ENCODE measurements at regions not wholly inside any gene's neighbourhood (a gene's known extent, or its start where the extent isn't known, plus 50 kb on each side); places are given as distances from the start of the nearest gene placed in this dataset.
A peak's percentile ranks its signal among the peaks of the same experiment; 100 is the strongest.

GRCh38 chr1:96362623-96363022 lies 359.0 kb upstream of the PTBP2 start:
- DNase-seq = peak; percentile 10
- no peak overlapping the region for H3K27ac Mint-ChIP-seq
- intact Hi-C loops (cut with micrococcal nuclease) = loop anchor here (5.0 kb wide), 1 partner anchor 360 kb away; the partner anchor contains the start of gene PTBP2
- CTCF ChIA-PET = no interaction called here
- H3K4me1 Mint-ChIP-seq (ENCODE audit: low read depth) = peaks cover 3% of the 10 kb centered on the region
- peaks cover 5% of the 10 kb centered on the region for H3K9me3 Mint-ChIP-seq
- H3K4me3 Mint-ChIP-seq = no peak overlapping the region
- no peaks in the 10 kb centered on the region for H3K27me3 Mint-ChIP-seq (ENCODE audit: low read depth)
- no peaks in the 10 kb centered on the region for H3K36me3 Mint-ChIP-seq (ENCODE audit: low read depth)

- intact Hi-C loops (cut with micrococcal nuclease) = loop anchor here (5.0 kb wide), 1 partner anchor 358 kb away; the partner anchor contains the start of gene PTBP2
These were observed 357.8 kb upstream of the PTBP2 start for GRCh38 chr1:96363826-96364225.

GRCh38 chr1:96364576-96364975 lies 357.0 kb upstream of the PTBP2 start:
- H3K27ac Mint-ChIP-seq = no peak overlapping the region
- H3K27me3 Mint-ChIP-seq (ENCODE audit: low read depth) = no peaks in the 10 kb centered on the region
- CTCF ChIA-PET = no interaction called here
- H3K4me1 Mint-ChIP-seq (ENCODE audit: low read depth) = peaks cover 3% of the 10 kb centered on the region
- no peak for DNase-seq
- no peak overlapping the region for H3K4me3 Mint-ChIP-seq
- H3K9me3 Mint-ChIP-seq = peaks cover 7% of the 10 kb centered on the region
- H3K36me3 Mint-ChIP-seq (ENCODE audit: low read depth) = no peaks in the 10 kb centered on the region
- intact Hi-C loops (cut with micrococcal nuclease) = loop anchor here (5.0 kb wide), 1 partner anchor 358 kb away; the partner anchor contains the start of gene PTBP2

More at GRCh38 chr1:96363826-96364225, 357.8 kb upstream of the PTBP2 start:
- CTCF ChIA-PET = no interaction called here
- no peak for DNase-seq
- H3K4me3 Mint-ChIP-seq = no peak overlapping the region
- H3K27ac Mint-ChIP-seq = no peak overlapping the region
- no peaks in the 10 kb centered on the region for H3K36me3 Mint-ChIP-seq (ENCODE audit: low read depth)
- H3K27me3 Mint-ChIP-seq (ENCODE audit: low read depth) = no peaks in the 10 kb centered on the region
- H3K4me1 Mint-ChIP-seq (ENCODE audit: low read depth) = peaks cover 3% of the 10 kb centered on the region
- H3K9me3 Mint-ChIP-seq = peaks cover 5% of the 10 kb centered on the region

- DNase-seq = no peak
- H3K27ac Mint-ChIP-seq = no peak overlapping the region
- peaks cover 3% of the 10 kb centered on the region for H3K4me1 Mint-ChIP-seq (ENCODE audit: low read depth)
- H3K36me3 Mint-ChIP-seq (ENCODE audit: low read depth) = no peaks in the 10 kb centered on the region
- H3K4me3 Mint-ChIP-seq = no peak overlapping the region
- no peaks in the 10 kb centered on the region for H3K27me3 Mint-ChIP-seq (ENCODE audit: low read depth)
- intact Hi-C loops (cut with micrococcal nuclease) = no loop called here
- CTCF ChIA-PET = no interaction called here
- peaks cover 7% of the 10 kb centered on the region for H3K9me3 Mint-ChIP-seq
These were observed 356.5 kb upstream of the PTBP2 start for GRCh38 chr1:96365076-96365475.

- H3K4me3 Mint-ChIP-seq = no peak overlapping the region
- intact Hi-C loops (cut with micrococcal nuclease) = no loop called here
- H3K36me3 Mint-ChIP-seq (ENCODE audit: low read depth) = no peaks in the 10 kb centered on the region
- H3K27ac Mint-ChIP-seq = no peak overlapping the region
- DNase-seq = no peak
- CTCF ChIA-PET = no interaction called here
- H3K27me3 Mint-ChIP-seq (ENCODE audit: low read depth) = no peaks in the 10 kb centered on the region
- peaks cover 7% of the 10 kb centered on the region for H3K9me3 Mint-ChIP-seq
- H3K4me1 Mint-ChIP-seq (ENCODE audit: low read depth) = peaks cover 3% of the 10 kb centered on the region
These were observed 355.8 kb upstream of the PTBP2 start for GRCh38 chr1:96365596-96366390.

- H3K4me1 Mint-ChIP-seq (ENCODE audit: low read depth) = peaks cover 3% of the 10 kb centered on the region
- peaks cover 7% of the 10 kb centered on the region for H3K9me3 Mint-ChIP-seq
- no peaks in the 10 kb centered on the region for H3K36me3 Mint-ChIP-seq (ENCODE audit: low read depth)
- no peak overlapping the region for H3K27ac Mint-ChIP-seq
- H3K4me3 Mint-ChIP-seq = no peak overlapping the region
- H3K27me3 Mint-ChIP-seq (ENCODE audit: low read depth) = no peaks in the 10 kb centered on the region
- DNase-seq = no peak
- intact Hi-C loops (cut with micrococcal nuclease) = no loop called here
- CTCF ChIA-PET = no interaction called here
These were observed 355.1 kb upstream of the PTBP2 start for GRCh38 chr1:96366516-96366915.

- Mint-ChIP-seq H3K27ac (no peak overlapping the region), H3K9me3 (peaks cover 3% of the 10 kb centered on the region), H3K4me1 (ENCODE audit: low read depth) (peaks cover 2% of the 10 kb centered on the region), H3K27me3 (ENCODE audit: low read depth) (no peaks in the 10 kb centered on the region), H3K4me3 (no peak overlapping the region), H3K36me3 (ENCODE audit: low read depth) (no peaks in the 10 kb centered on the region)
- CTCF ChIA-PET = interaction anchor here (1.0 kb wide), 1 partner anchor 9 kb away, joined by 3 read pairs; no protein-coding TSS in a partner anchor
- intact Hi-C loops (cut with micrococcal nuclease) = no loop called here
- no peak for DNase-seq
These were observed 353.8 kb upstream of the PTBP2 start for GRCh38 chr1:96367791-96368190.

- no peak for DNase-seq
- CTCF ChIA-PET = no interaction called here
- no peak overlapping the region for H3K27ac Mint-ChIP-seq
- H3K9me3 Mint-ChIP-seq = peaks cover 4% of the 10 kb centered on the region
- no peak overlapping the region for H3K4me3 Mint-ChIP-seq
- intact Hi-C loops (cut with micrococcal nuclease) = no loop called here
- H3K27me3 Mint-ChIP-seq (ENCODE audit: low read depth) = no peaks in the 10 kb centered on the region
- H3K4me1 Mint-ChIP-seq (ENCODE audit: low read depth) = no peaks in the 10 kb centered on the region
- H3K36me3 Mint-ChIP-seq (ENCODE audit: low read depth) = no peaks in the 10 kb centered on the region
These were observed 350.8 kb upstream of the PTBP2 start for GRCh38 chr1:96370757-96371156.

GRCh38 chr1:96372881-96373280 lies 348.7 kb upstream of the PTBP2 start:
- no peaks in the 10 kb centered on the region for H3K36me3 Mint-ChIP-seq (ENCODE audit: low read depth)
- H3K4me1 Mint-ChIP-seq (ENCODE audit: low read depth) = no peaks in the 10 kb centered on the region
- no peak overlapping the region for H3K4me3 Mint-ChIP-seq
- intact Hi-C loops (cut with micrococcal nuclease) = no loop called here
- DNase-seq = no peak
- H3K27ac Mint-ChIP-seq = no peak overlapping the region
- CTCF ChIA-PET = no interaction called here
- H3K27me3 Mint-ChIP-seq (ENCODE audit: low read depth) = no peaks in the 10 kb centered on the region
- H3K9me3 Mint-ChIP-seq = peaks cover 4% of the 10 kb centered on the region

GRCh38 chr1:96374076-96374762 lies 347.4 kb upstream of the PTBP2 start:
- Mint-ChIP-seq H3K4me1 (ENCODE audit: low read depth) (no peaks in the 10 kb centered on the region), H3K4me3 (no peak overlapping the region), H3K9me3 (peaks cover 4% of the 10 kb centered on the region), H3K36me3 (ENCODE audit: low read depth) (no peaks in the 10 kb centered on the region), H3K27ac (no peak overlapping the region), H3K27me3 (ENCODE audit: low read depth) (no peaks in the 10 kb centered on the region)
- DNase-seq = no peak
- CTCF ChIA-PET = no interaction called here
- intact Hi-C loops (cut with micrococcal nuclease) = no loop called here

- CTCF ChIA-PET = interaction anchor here (0.9 kb wide), 1 partner anchor 9 kb away, joined by 3 read pairs; no protein-coding TSS in a partner anchor
- intact Hi-C loops (cut with micrococcal nuclease) = no loop called here
- no peak for DNase-seq
- H3K4me3 Mint-ChIP-seq = no peak overlapping the region
- H3K27me3 Mint-ChIP-seq (ENCODE audit: low read depth) = no peaks in the 10 kb centered on the region
- no peaks in the 10 kb centered on the region for H3K4me1 Mint-ChIP-seq (ENCODE audit: low read depth)
- H3K9me3 Mint-ChIP-seq = peaks cover 5% of the 10 kb centered on the region
- no peak overlapping the region for H3K27ac Mint-ChIP-seq
- no peaks in the 10 kb centered on the region for H3K36me3 Mint-ChIP-seq (ENCODE audit: low read depth)
These were observed 344.7 kb upstream of the PTBP2 start for GRCh38 chr1:96376846-96377245.

- H3K27ac Mint-ChIP-seq = no peak overlapping the region
- DNase-seq = no peak
- H3K27me3 Mint-ChIP-seq (ENCODE audit: low read depth) = no peaks in the 10 kb centered on the region
- intact Hi-C loops (cut with micrococcal nuclease) = no loop called here
- no peaks in the 10 kb centered on the region for H3K4me1 Mint-ChIP-seq (ENCODE audit: low read depth)
- CTCF ChIA-PET = no interaction called here
- no peaks in the 10 kb centered on the region for H3K36me3 Mint-ChIP-seq (ENCODE audit: low read depth)
- peaks cover 16% of the 10 kb centered on the region for H3K9me3 Mint-ChIP-seq
- H3K4me3 Mint-ChIP-seq = no peak overlapping the region
These were observed 337.0 kb upstream of the PTBP2 start for GRCh38 chr1:96384611-96385010.

GRCh38 chr1:96387785-96388184 lies 333.8 kb upstream of the PTBP2 start:
- H3K4me3 Mint-ChIP-seq = no peak overlapping the region
- DNase-seq = no peak
- CTCF ChIA-PET = no interaction called here
- peaks cover 9% of the 10 kb centered on the region for H3K9me3 Mint-ChIP-seq
- H3K4me1 Mint-ChIP-seq (ENCODE audit: low read depth) = no peaks in the 10 kb centered on the region
- H3K36me3 Mint-ChIP-seq (ENCODE audit: low read depth) = no peaks in the 10 kb centered on the region
- no peaks in the 10 kb centered on the region for H3K27me3 Mint-ChIP-seq (ENCODE audit: low read depth)
- intact Hi-C loops (cut with micrococcal nuclease) = no loop called here
- H3K27ac Mint-ChIP-seq = no peak overlapping the region
